ENCODE measurements at regions not wholly inside any gene's neighbourhood (a gene's known extent, or its start where the extent isn't known, plus 50 kb on each side); places are given as distances from the start of the nearest gene placed in this dataset.

DNA sequence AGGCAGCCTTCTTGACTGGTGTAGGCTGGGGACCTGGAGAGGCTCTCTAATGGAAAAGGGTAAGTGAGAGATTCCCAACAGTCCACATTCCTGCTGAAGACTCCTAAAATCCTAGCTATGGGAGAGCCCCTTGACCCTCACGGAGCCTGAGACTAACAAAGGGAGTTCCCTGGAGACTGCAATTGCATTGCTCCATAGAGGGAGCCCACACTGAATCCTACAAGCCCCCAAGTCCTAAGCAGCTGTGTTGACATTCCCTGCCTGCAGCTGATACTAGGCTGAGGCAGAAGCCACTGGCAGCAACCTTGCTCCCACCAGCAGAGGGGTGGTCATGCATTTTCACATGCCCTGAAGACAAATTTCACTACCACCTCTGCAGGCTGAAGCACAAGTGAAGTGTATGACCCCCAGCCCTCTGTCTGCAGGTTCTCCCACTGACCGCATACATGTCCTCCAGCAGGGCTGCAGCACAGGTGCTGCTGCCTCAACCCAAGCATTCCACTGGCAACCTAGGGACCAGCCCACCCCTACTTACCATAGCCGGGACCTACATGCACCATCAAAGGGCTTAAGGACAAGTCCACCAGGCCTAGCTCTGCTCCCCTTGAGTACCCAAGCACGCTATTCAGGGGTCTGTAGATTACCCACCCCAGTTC, 130.3 kb upstream of the SLC13A1 start:
- no peaks in the 10 kb centered on the region for H3K9me3 ChIP-seq
- H2AFZ ChIP-seq (ENCODE audit: low read depth) = no peak overlapping the region
- H3F3A ChIP-seq (replicated peaks; ENCODE audit: insufficient read depth) = no peaks in the 10 kb centered on the region
- POLR2A ChIA-PET = no interaction called here
- CTCF ChIA-PET = no interaction called here
- H4K20me1 ChIP-seq (ENCODE audit: insufficient read depth) = no peaks in the 10 kb centered on the region
- H3K79me2 ChIP-seq (ENCODE audit: insufficient read depth) = no peaks in the 10 kb centered on the region
- H3K4me2 ChIP-seq = no peak overlapping the region
- WGBS (ENCODE audit: low lambda C conversion rate) = 45% methylated on average over 4 of the region's 4 CpGs
- no peak overlapping the region for H3K27ac ChIP-seq (ENCODE audit: low read depth in 2 of 2, low read length in 1 of 2)
- no peak for DNase-seq
- H3K36me3 ChIP-seq (replicated peaks in 1 of 2; ENCODE audit: control insufficient read depth in 1 of 2, insufficient read depth in 2 of 2, low read length in 1 of 2) = no peaks in the 10 kb centered on the region
- TF ChIP-seq ZBTB33 (IDR thresholded peaks at IDR 0.05; ENCODE audit: borderline replicate concordance, low read depth) = no peak
- TF ChIP-seq IRF3 (IDR thresholded peaks at IDR 0.05; ENCODE audit: low read depth, low read length) = no peak
- no peak overlapping the region for H3K9ac ChIP-seq
- no peaks in the 10 kb centered on the region for H3K27me3 ChIP-seq (ENCODE audit: insufficient read depth)
- H3K4me3 ChIP-seq (ENCODE audit: low read depth in 2 of 2, low read length in 1 of 2) = no peak overlapping the region
- H3K4me1 ChIP-seq (ENCODE audit: control insufficient read depth in 1 of 2, insufficient read depth in 2 of 2, low read depth in 1 of 2, low read length in 1 of 2) = no peaks in the 10 kb centered on the region
- no peaks in the 10 kb centered on the region for H3K9me2 ChIP-seq

GRCh38 chr7:123327661-123328060, 127.9 kb upstream of the SLC13A1 start:
- Histone ChIP-seq H3K4me1 (ENCODE audit: control insufficient read depth in 1 of 2, insufficient read depth in 2 of 2, low read depth in 1 of 2, low read length in 1 of 2) (no peaks in the 10 kb centered on the region), H3K9me2 (no peaks in the 10 kb centered on the region), H3F3A (replicated peaks; ENCODE audit: insufficient read depth) (no peaks in the 10 kb centered on the region), H4K20me1 (ENCODE audit: insufficient read depth) (no peaks in the 10 kb centered on the region), H3K9me3 (no peaks in the 10 kb centered on the region), H3K9ac (no peak overlapping the region), H2AFZ (ENCODE audit: low read depth) (no peak overlapping the region), H3K4me2 (no peak overlapping the region), H3K36me3 (replicated peaks in 1 of 2; ENCODE audit: control insufficient read depth in 1 of 2, insufficient read depth in 2 of 2, low read length in 1 of 2) (no peaks in the 10 kb centered on the region), H3K79me2 (ENCODE audit: insufficient read depth) (no peaks in the 10 kb centered on the region), H3K27me3 (ENCODE audit: insufficient read depth) (no peaks in the 10 kb centered on the region), H3K4me3 (ENCODE audit: low read depth in 2 of 2, low read length in 1 of 2) (no peak overlapping the region), H3K27ac (ENCODE audit: low read depth in 2 of 2, low read length in 1 of 2) (no peak overlapping the region)
- DNase-seq = no peak
- CTCF ChIA-PET = interaction anchor here (1.1 to 1.2 kb wide), 2 partner anchors 9 to 40 kb away, joined by 3 read pairs; no protein-coding TSS in a partner anchor
- WGBS (ENCODE audit: low lambda C conversion rate) = 15% methylated on average over 1 of the region's 1 CpG
- POLR2A ChIA-PET = no interaction called here
- TF ChIP-seq, protein P1, sequence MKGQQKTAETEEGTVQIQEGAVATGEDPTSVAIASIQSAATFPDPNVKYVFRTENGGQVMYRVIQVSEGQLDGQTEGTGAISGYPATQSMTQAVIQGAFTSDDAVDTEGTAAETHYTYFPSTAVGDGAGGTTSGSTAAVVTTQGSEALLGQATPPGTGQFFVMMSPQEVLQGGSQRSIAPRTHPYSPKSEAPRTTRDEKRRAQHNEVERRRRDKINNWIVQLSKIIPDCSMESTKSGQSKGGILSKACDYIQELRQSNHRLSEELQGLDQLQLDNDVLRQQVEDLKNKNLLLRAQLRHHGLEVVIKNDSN (IDR thresholded peaks at IDR 0.05; ENCODE audit: borderline replicate concordance, low read depth) = no peak
- TF ChIP-seq RCOR1 (IDR thresholded peaks at IDR 0.05; ENCODE audit: low read length) = no peak
- no peak for TF ChIP-seq POLR2AphosphoS5 (IDR thresholded peaks at IDR 0.05; ENCODE audit: low read depth, low read length)
- TF ChIP-seq FOXM1 (IDR thresholded peaks at IDR 0.05; ENCODE audit: low read depth) = no peak
- no peak for TF ChIP-seq TCF12 (IDR thresholded peaks at IDR 0.05)
- no peak for TF ChIP-seq EZH2phosphoT487 (IDR thresholded peaks at IDR 0.05; ENCODE audit: borderline replicate concordance, low read depth)
- TF ChIP-seq, protein P2, sequence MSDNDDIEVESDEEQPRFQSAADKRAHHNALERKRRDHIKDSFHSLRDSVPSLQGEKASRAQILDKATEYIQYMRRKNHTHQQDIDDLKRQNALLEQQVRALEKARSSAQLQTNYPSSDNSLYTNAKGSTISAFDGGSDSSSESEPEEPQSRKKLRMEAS (IDR thresholded peaks at IDR 0.05; ENCODE audit: low read depth) = no peak
- no peak for TF ChIP-seq ZBTB33 (IDR thresholded peaks at IDR 0.05; ENCODE audit: borderline replicate concordance, low read depth)
- no peak for TF ChIP-seq NRF1 (IDR thresholded peaks at IDR 0.05; ENCODE audit: low read depth, low read length)
- TF ChIP-seq REST (IDR thresholded peaks at IDR 0.05; ENCODE audit: low read depth, low read length) = no peak
- TF ChIP-seq CHD2 (IDR thresholded peaks at IDR 0.05; ENCODE audit: low read length, partially characterized antibody) = no peak
- TF ChIP-seq JUND (IDR thresholded peaks at IDR 0.05) = no peak
- TF ChIP-seq FOXJ3 (CRISPR knock-in tag; IDR thresholded peaks at IDR 0.05) = no peak
- no peak for TF ChIP-seq RAD21 (IDR thresholded peaks at IDR 0.05; ENCODE audit: low read length)
- no peak for TF ChIP-seq TAF1 (IDR thresholded peaks at IDR 0.05; ENCODE audit: borderline replicate concordance, low read depth, low read length)

Measured in SK-N-SH (cell line).